Parathyroid adenoma (tissue), 2 donors: ENCODE measurements at regions not wholly inside any gene's neighbourhood (a gene's known extent, or its start where the extent isn't known, plus 50 kb on each side); places are given as distances from the start of the nearest gene placed in this dataset.
"Not testable (repeated sequence)": the region's sequence is repeated elsewhere in the genome, so short reads cannot be mapped to it uniquely, and the experiment has no call there.

Experiments used
- H2AFZ ChIP-seq: fragments of 300-600 bp; sonication (generic); one replicate; pipeline ENCODE4 v1.7.0; 2017; ENCODE audit warnings: antibody characterized with exemption, mild to moderate bottlenecking
- H3K27ac ChIP-seq: fragments of 300-600 bp; sonication (generic); one replicate; pipeline ENCODE4 v1.7.0; 2017
- H3K27me3 ChIP-seq: fragments of 300-600 bp; sonication (generic); one replicate; pipeline ENCODE4 v1.7.0; 2017; ENCODE audit warnings: low read length; ENCODE audit not compliant: control insufficient read depth, insufficient read depth
- H3K36me3 ChIP-seq: fragments of 300-600 bp; sonication (generic); one replicate; pipeline ENCODE4 v1.7.0; 2017; ENCODE audit warnings: low read length; ENCODE audit not compliant: control insufficient read depth, insufficient read depth
- H3K4me1 ChIP-seq: fragments of 300-600 bp; sonication (generic); one replicate; pipeline ENCODE4 v1.7.0; 2017; ENCODE audit warnings: control low read depth
- H3K4me2 ChIP-seq: fragments of 300-600 bp; sonication (generic); one replicate; pipeline ENCODE4 v1.7.0; 2017; ENCODE audit warnings: low read length
- H3K4me3 ChIP-seq: fragments of 300-600 bp; sonication (generic); one replicate; pipeline ENCODE4 v1.7.0; 2017; ENCODE audit warnings: low read depth, low read length
- H3K79me2 ChIP-seq: fragments of 300-600 bp; sonication (generic); one replicate; pipeline ENCODE4 v1.7.0; 2017; ENCODE audit warnings: control low read depth
- H3K9ac ChIP-seq: fragments of 300-600 bp; sonication (generic); one replicate; pipeline ENCODE4 v1.7.0; 2017; ENCODE audit warnings: mild to moderate bottlenecking
- H3K9me3 ChIP-seq: fragments of 300-600 bp; sonication (generic); one replicate; pipeline ENCODE4 v1.7.0; 2017; ENCODE audit warnings: low read length; ENCODE audit not compliant: control insufficient read depth
- donor health status: primary hyperparathyroidism.

DNA sequence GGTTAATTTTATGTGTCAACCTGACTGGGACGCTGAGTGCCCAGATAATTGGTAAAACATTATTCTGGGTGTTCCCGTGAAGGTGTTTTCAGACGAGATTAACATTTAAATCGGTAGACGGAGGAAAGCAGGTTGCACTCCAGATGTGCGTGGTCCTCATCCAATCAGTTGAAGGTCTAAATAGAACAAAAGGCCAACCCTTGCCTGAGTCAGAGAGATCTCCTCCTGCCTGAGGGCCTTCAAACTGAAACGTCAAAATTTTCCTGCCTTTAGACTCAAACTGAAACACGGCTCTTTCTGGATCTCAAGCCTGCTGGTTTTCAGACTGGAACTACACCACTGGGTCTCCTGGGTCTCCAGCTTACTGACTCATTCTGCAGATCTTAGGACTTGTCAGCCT lies 70.9 kb downstream of the NPIPA5 start:
- not testable (repeated sequence) for H3K4me1 ChIP-seq, H3K9me3 ChIP-seq, H3K4me2 ChIP-seq, H2AFZ ChIP-seq, H3K27ac ChIP-seq, H3K27me3 ChIP-seq, H3K4me3 ChIP-seq, H3K9ac ChIP-seq, H3K79me2 ChIP-seq, H3K36me3 ChIP-seq

GRCh38 chr16:15305889-15306288 lies 72.2 kb downstream of the NPIPA5 start:
- H3K36me3 ChIP-seq, H3K4me3 ChIP-seq, H3K4me2 ChIP-seq, H3K9me3 ChIP-seq, H3K4me1 ChIP-seq, H3K27ac ChIP-seq, H3K27me3 ChIP-seq, H2AFZ ChIP-seq, H3K79me2 ChIP-seq, H3K9ac ChIP-seq: not testable (repeated sequence)

GRCh38 chr16:15303667-15304324 lies 74.3 kb downstream of the NPIPA5 start:
- not testable (repeated sequence) for H3K4me2 ChIP-seq, H3K27me3 ChIP-seq, H3K79me2 ChIP-seq, H3K9me3 ChIP-seq, H3K36me3 ChIP-seq, H3K4me3 ChIP-seq, H3K27ac ChIP-seq, H3K4me1 ChIP-seq, H2AFZ ChIP-seq, H3K9ac ChIP-seq

GRCh38 chr16:15297104-15297503 lies 81.0 kb downstream of the NPIPA5 start:
- H3K4me2 ChIP-seq, H3K4me3 ChIP-seq, H3K36me3 ChIP-seq, H3K9ac ChIP-seq, H3K27ac ChIP-seq, H3K79me2 ChIP-seq, H3K4me1 ChIP-seq, H3K9me3 ChIP-seq, H2AFZ ChIP-seq, H3K27me3 ChIP-seq: not testable (repeated sequence)

DNA sequence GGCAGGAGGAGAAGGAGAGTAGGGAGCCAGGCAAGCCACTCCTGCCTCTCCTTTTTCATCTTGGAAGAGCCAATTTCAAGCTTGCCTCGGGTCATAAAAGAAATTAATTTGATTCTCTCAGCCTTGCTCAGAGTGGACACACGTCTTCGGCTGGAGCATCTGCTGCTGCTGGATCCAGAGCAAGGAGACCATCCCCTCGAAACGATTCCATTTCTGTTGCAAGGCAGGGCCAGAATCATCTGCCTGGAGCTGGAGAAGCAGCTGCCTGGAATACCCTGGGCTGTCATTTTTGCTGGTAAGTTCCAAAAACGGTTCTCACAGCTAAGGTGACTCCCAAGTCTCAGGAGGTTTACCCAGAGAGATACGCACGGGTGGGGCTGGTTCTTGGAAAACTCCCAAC lies 103.3 kb downstream of the NPIPA5 start:
- not testable (repeated sequence) for H3K36me3 ChIP-seq, H3K79me2 ChIP-seq, H3K9ac ChIP-seq, H3K27ac ChIP-seq, H3K4me2 ChIP-seq, H3K4me3 ChIP-seq, H2AFZ ChIP-seq, H3K4me1 ChIP-seq, H3K9me3 ChIP-seq, H3K27me3 ChIP-seq

- H2AFZ ChIP-seq, H3K36me3 ChIP-seq, H3K27me3 ChIP-seq, H3K9ac ChIP-seq, H3K4me3 ChIP-seq, H3K4me1 ChIP-seq, H3K79me2 ChIP-seq, H3K4me2 ChIP-seq, H3K27ac ChIP-seq, H3K9me3 ChIP-seq: not testable (repeated sequence)
These were observed 104.1 kb downstream of the NPIPA5 start for GRCh38 chr16:15273964-15274363.

DNA sequence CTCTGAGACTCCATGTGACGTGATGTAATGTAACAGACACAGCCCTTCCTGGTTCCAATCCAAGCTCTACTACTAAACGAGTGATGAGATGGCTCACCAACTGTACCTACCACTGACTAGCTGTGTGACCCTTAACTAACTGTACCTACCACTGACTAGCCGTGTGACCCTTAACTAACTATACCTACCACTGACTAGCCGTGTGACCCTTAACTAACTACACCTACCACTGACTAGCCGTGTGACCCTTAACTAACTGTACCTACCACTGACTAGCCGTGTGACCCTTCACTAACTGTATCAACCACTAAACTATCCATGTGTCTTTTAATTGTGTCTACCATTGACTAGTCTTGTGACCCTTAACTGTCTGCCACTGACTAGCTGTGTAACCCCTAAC lies 111.2 kb downstream of the NPIPA5 start:
- not testable (repeated sequence) for H3K4me3 ChIP-seq, H2AFZ ChIP-seq, H3K36me3 ChIP-seq, H3K9me3 ChIP-seq, H3K9ac ChIP-seq, H3K4me2 ChIP-seq, H3K27me3 ChIP-seq, H3K4me1 ChIP-seq, H3K79me2 ChIP-seq, H3K27ac ChIP-seq

- H3K4me2 ChIP-seq, H3K9me3 ChIP-seq, H3K36me3 ChIP-seq, H3K27me3 ChIP-seq, H3K27ac ChIP-seq, H3K4me1 ChIP-seq, H3K9ac ChIP-seq, H2AFZ ChIP-seq, H3K79me2 ChIP-seq, H3K4me3 ChIP-seq: not testable (repeated sequence)
These were observed 115.9 kb downstream of the NPIPA5 start for GRCh38 chr16:15262212-15262611.

- H3K4me3 ChIP-seq, H2AFZ ChIP-seq, H3K27me3 ChIP-seq, H3K4me1 ChIP-seq, H3K27ac ChIP-seq, H3K4me2 ChIP-seq, H3K9ac ChIP-seq, H3K79me2 ChIP-seq, H3K9me3 ChIP-seq, H3K36me3 ChIP-seq: not testable (repeated sequence)
These were observed 130.1 kb downstream of the NPIPA5 start for GRCh38 chr16:15247971-15248370.

GRCh38 chr16:15236674-15237323 lies 141.3 kb downstream of the NPIPA5 start:
- H3K27me3 ChIP-seq, H3K4me3 ChIP-seq, H3K79me2 ChIP-seq, H3K9me3 ChIP-seq, H3K4me1 ChIP-seq, H3K36me3 ChIP-seq, H2AFZ ChIP-seq, H3K4me2 ChIP-seq, H3K27ac ChIP-seq, H3K9ac ChIP-seq: not testable (repeated sequence)

DNA sequence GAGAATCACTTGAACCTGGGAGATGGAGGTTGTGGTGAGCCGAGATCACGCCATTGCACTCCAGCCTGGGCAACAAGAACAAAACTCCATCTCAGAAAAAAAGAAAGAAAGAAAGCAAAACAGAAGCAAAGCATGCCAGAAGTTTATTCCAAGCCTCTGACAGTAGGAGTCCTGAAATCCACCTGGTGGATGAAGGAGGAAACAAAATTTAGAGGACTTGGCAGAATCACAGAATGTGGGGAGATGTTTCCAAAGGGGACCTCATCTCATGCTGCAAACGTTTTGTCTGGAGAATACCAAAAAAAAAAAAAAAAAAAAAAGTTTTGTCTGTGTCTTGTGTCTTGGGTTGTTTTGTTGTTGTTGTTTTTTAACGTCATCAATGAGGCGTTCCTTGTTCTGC lies 141.1 kb upstream of the RRN3 start:
- not testable (repeated sequence) for H3K27me3 ChIP-seq, H3K4me3 ChIP-seq, H3K79me2 ChIP-seq, H3K9ac ChIP-seq, H3K36me3 ChIP-seq, H3K9me3 ChIP-seq, H3K27ac ChIP-seq, H3K4me1 ChIP-seq, H2AFZ ChIP-seq, H3K4me2 ChIP-seq
